ENCODE measurements at regions not wholly inside any gene's neighbourhood (a gene's known extent, or its start where the extent isn't known, plus 50 kb on each side); places are given as distances from the start of the nearest gene placed in this dataset.

- no peak for DNase-seq (ENCODE audit: low read depth)
- TF ChIP-seq CTCF (IDR thresholded peaks at IDR 0.05; ENCODE audit: low read depth, low read length): no peak
- no peak for TF ChIP-seq MYC (IDR thresholded peaks at IDR 0.05; ENCODE audit: low read depth, low read length)
- TF ChIP-seq POLR2A (IDR thresholded peaks at IDR 0.05; ENCODE audit: extremely low read depth, insufficient read length): no peak
- no peak for TF ChIP-seq MAX (IDR thresholded peaks at IDR 0.05; ENCODE audit: low read depth, low read length)
Observed at GRCh38 chr22:27531782-27532530, 269.6 kb downstream of the MN1 start.

GRCh38 chr22:27533105-27533745 lies 268.3 kb downstream of the MN1 start:
- no peak for TF ChIP-seq MAX (IDR thresholded peaks at IDR 0.05; ENCODE audit: low read depth, low read length)
- no peak for TF ChIP-seq POLR2A (IDR thresholded peaks at IDR 0.05; ENCODE audit: extremely low read depth, insufficient read length)
- no peak for TF ChIP-seq CTCF (IDR thresholded peaks at IDR 0.05; ENCODE audit: low read depth, low read length)
- no peak for TF ChIP-seq MYC (IDR thresholded peaks at IDR 0.05; ENCODE audit: low read depth, low read length)
- H3K4me3 ChIP-seq (ENCODE audit: low read depth, low read length): no peak overlapping the region
- DNase-seq (ENCODE audit: low read depth): no peak

More at GRCh38 chr22:27531782-27532530, 269.6 kb downstream of the MN1 start:
- H3K4me3 ChIP-seq (ENCODE audit: low read depth, low read length): no peak overlapping the region

GRCh38 chr22:27534720-27535125 lies 266.8 kb downstream of the MN1 start:
- H3K4me3 ChIP-seq (ENCODE audit: low read depth, low read length): no peak overlapping the region
- no peak for DNase-seq (ENCODE audit: low read depth)
- TF ChIP-seq CTCF (IDR thresholded peaks at IDR 0.05; ENCODE audit: low read depth, low read length) (no peak), MYC (IDR thresholded peaks at IDR 0.05; ENCODE audit: low read depth, low read length) (no peak), POLR2A (IDR thresholded peaks at IDR 0.05; ENCODE audit: extremely low read depth, insufficient read length) (no peak), MAX (IDR thresholded peaks at IDR 0.05; ENCODE audit: low read depth, low read length) (no peak)

- TF ChIP-seq MAX (IDR thresholded peaks at IDR 0.05; ENCODE audit: low read depth, low read length): no peak
- TF ChIP-seq POLR2A (IDR thresholded peaks at IDR 0.05; ENCODE audit: extremely low read depth, insufficient read length): no peak
- no peak for TF ChIP-seq MYC (IDR thresholded peaks at IDR 0.05; ENCODE audit: low read depth, low read length)
- TF ChIP-seq CTCF (IDR thresholded peaks at IDR 0.05; ENCODE audit: low read depth, low read length): no peak
- no peak for DNase-seq (ENCODE audit: low read depth)
- no peak overlapping the region for H3K4me3 ChIP-seq (ENCODE audit: low read depth, low read length)
Observed at GRCh38 chr22:27535452-27535851, 266.1 kb downstream of the MN1 start.

GRCh38 chr22:27537501-27537900 lies 264.1 kb downstream of the MN1 start:
- TF ChIP-seq POLR2A (IDR thresholded peaks at IDR 0.05; ENCODE audit: extremely low read depth, insufficient read length) (no peak), CTCF (IDR thresholded peaks at IDR 0.05; ENCODE audit: low read depth, low read length) (no peak), MAX (IDR thresholded peaks at IDR 0.05; ENCODE audit: low read depth, low read length) (no peak), MYC (IDR thresholded peaks at IDR 0.05; ENCODE audit: low read depth, low read length) (no peak)
- DNase-seq (ENCODE audit: low read depth): no peak
- no peak overlapping the region for H3K4me3 ChIP-seq (ENCODE audit: low read depth, low read length)

Measured in NB4 (cell line).